ENCODE measurements at regions not wholly inside any gene's neighbourhood (a gene's known extent, or its start where the extent isn't known, plus 50 kb on each side); places are given as distances from the start of the nearest gene placed in this dataset.

DNA sequence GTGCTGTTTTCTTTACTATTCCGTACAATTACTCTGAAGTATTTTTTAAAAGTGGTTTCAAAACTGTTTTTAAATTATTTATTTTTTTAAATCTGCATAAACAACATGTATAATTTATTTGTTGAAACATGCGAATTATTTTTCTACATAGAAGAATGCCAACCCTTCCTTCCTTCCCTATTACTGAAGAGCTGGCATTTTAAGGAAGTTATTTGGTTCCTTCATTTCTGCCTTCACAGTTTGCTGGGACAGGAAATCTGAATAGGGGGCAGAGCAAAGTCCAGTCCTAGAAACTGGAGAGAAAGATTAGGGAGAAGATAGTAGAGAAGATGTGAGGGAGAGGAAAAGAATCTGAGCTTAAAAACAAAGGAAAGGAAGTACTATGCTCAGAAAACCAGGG, 146.7 kb upstream of the ACVR2A start:
- Histone ChIP-seq H3K36me3 (ENCODE audit: control insufficient read depth, insufficient read depth, low read length) (no peaks in the 10 kb centered on the region), H3K4me3 (ENCODE audit: low read length) (no peak overlapping the region), H3K9ac (ENCODE audit: low read length) (no peak overlapping the region), H3K4me1 (ENCODE audit: control insufficient read depth, insufficient read depth, low read length) (no peaks in the 10 kb centered on the region), H3K27me3 (ENCODE audit: control insufficient read depth, insufficient read depth, low read length) (no peaks in the 10 kb centered on the region), H3K27ac (ENCODE audit: low read depth, low read length) (no peak overlapping the region)

DNA sequence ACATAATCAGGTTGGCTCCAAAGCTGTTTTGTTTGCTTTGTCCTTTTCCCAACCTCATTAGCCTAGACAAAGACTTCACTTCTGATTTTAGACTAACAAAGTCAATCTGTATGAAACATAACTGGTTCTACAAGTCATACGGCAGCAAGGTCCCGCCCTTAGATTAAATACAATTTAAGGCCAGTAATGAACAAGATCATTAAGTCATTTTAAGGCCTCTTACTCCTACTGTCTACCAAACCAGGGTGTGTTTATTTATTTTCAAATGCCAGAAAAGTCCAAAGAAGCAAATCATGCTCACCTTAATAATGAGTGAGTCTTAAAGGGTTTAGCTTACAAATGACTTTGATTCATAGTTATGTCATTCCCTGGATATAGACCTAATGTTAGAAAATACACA, 148.4 kb upstream of the ACVR2A start:
- no peaks in the 10 kb centered on the region for H3K4me1 ChIP-seq (ENCODE audit: control insufficient read depth, insufficient read depth, low read length)
- H3K36me3 ChIP-seq (ENCODE audit: control insufficient read depth, insufficient read depth, low read length) = no peaks in the 10 kb centered on the region
- no peak overlapping the region for H3K27ac ChIP-seq (ENCODE audit: low read depth, low read length)
- H3K9ac ChIP-seq (ENCODE audit: low read length) = no peak overlapping the region
- no peaks in the 10 kb centered on the region for H3K27me3 ChIP-seq (ENCODE audit: control insufficient read depth, insufficient read depth, low read length)
- H3K4me3 ChIP-seq (ENCODE audit: low read length) = no peak overlapping the region

DNA sequence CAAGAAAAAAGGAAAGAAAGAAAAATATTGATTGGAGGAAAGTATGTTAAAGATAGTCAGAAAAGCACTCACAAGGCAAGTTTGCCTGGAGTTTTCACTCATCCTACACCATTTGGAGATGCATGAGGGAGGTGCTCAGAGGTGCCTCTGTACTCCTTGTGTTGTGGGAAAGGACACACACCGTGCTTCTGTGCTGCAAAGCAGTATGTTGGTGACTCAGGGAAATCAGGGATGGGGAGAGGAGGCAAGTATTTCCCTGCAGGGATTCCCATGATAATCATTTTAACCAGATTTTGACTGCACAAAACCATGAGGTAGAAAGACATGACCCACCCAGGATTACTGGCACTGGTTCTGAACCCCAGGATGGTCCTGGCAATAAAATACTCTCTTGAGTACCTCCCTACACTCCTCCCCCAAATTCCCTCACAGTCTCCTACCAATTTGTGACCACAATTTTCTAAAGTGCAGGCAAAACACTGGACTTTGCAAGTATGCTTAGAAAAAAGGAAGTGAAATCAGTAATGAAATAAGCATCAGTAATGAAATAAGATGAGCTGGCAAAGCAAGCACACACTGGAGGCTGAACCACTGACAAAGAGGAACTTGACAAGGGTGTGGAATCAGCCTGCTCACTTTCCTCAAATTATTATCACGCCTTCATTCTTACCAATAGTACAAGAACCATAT, 155.5 kb upstream of the ACVR2A start:
- H3K27me3 ChIP-seq (ENCODE audit: control insufficient read depth, insufficient read depth, low read length) = no peaks in the 10 kb centered on the region
- H3K4me1 ChIP-seq (ENCODE audit: control insufficient read depth, insufficient read depth, low read length) = no peaks in the 10 kb centered on the region
- no peak overlapping the region for H3K4me3 ChIP-seq (ENCODE audit: low read length)
- H3K36me3 ChIP-seq (ENCODE audit: control insufficient read depth, insufficient read depth, low read length) = no peaks in the 10 kb centered on the region
- H3K27ac ChIP-seq (ENCODE audit: low read depth, low read length) = no peak overlapping the region
- H3K9ac ChIP-seq (ENCODE audit: low read length) = no peak overlapping the region

DNA sequence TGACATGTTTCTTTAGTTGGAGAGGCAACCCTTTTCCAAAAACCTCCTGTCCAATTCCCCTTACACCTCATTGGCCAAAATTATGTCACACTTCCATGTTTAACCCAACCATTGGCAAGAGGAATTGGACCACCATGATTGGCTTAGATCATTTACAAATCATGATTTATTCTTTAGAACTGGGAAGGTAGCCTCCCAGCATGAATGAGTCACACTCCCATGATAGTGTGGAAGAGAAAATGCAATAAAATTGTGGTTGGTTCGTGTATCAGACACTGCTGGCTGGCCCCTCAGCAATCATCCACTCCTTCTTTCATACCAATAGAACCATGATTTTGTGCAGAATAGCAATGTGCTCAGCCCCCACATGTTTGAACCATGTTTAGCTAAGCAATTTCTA, 156.6 kb upstream of the ACVR2A start:
- no peaks in the 10 kb centered on the region for H3K36me3 ChIP-seq (ENCODE audit: control insufficient read depth, insufficient read depth, low read length)
- no peak overlapping the region for H3K9ac ChIP-seq (ENCODE audit: low read length)
- no peaks in the 10 kb centered on the region for H3K4me1 ChIP-seq (ENCODE audit: control insufficient read depth, insufficient read depth, low read length)
- H3K4me3 ChIP-seq (ENCODE audit: low read length) = no peak overlapping the region
- no peaks in the 10 kb centered on the region for H3K27me3 ChIP-seq (ENCODE audit: control insufficient read depth, insufficient read depth, low read length)
- H3K27ac ChIP-seq (ENCODE audit: low read depth, low read length) = no peak overlapping the region

DNA sequence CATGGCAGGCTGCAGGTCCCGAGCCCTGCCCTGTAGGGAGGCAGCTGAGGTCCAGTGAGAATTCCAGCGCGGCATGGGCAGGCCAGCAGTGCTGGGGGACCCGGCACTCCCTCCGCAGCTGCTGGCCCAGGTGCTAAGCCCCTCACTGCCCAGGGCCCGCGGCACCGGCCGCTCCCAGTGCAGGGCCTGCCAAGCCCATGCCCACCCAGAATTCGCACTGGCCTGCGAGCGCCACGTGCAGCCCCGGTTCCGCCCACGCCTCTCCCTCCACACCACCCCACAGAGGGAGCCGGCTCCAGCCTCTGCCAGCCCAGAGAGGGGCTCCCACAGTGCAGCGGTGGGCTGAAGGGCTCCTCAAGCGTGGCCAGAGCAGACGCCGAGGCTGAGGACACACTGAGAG, 158.5 kb upstream of the ACVR2A start:
- Histone ChIP-seq H3K4me1 (ENCODE audit: control insufficient read depth, insufficient read depth, low read length) (no peaks in the 10 kb centered on the region), H3K36me3 (ENCODE audit: control insufficient read depth, insufficient read depth, low read length) (no peaks in the 10 kb centered on the region), H3K27ac (ENCODE audit: low read depth, low read length) (no peak overlapping the region), H3K27me3 (ENCODE audit: control insufficient read depth, insufficient read depth, low read length) (no peaks in the 10 kb centered on the region), H3K4me3 (ENCODE audit: low read length) (no peak overlapping the region), H3K9ac (ENCODE audit: low read length) (no peak overlapping the region)

DNA sequence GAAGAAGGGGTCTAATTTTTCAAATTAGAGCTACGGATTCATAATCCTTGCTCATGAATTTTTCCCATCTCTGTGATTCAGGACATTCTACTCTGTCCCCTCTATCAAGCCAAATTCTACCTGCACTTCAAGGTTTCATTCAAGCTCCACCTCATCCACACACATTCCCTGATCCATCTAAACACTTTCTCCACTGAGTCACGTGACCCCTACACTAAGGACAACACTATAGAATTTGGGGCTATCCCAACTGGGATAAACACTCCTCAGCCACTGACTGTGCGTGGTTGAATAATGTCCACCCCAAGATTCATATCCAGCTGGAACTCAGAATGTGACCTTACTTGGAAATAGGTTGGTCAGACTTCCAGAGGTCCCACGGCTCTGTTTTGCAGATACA, 159.9 kb upstream of the ACVR2A start:
- no peak overlapping the region for H3K9ac ChIP-seq (ENCODE audit: low read length)
- H3K4me1 ChIP-seq (ENCODE audit: control insufficient read depth, insufficient read depth, low read length) = no peaks in the 10 kb centered on the region
- no peak overlapping the region for H3K4me3 ChIP-seq (ENCODE audit: low read length)
- H3K36me3 ChIP-seq (ENCODE audit: control insufficient read depth, insufficient read depth, low read length) = no peaks in the 10 kb centered on the region
- no peak overlapping the region for H3K27ac ChIP-seq (ENCODE audit: low read depth, low read length)
- H3K27me3 ChIP-seq (ENCODE audit: control insufficient read depth, insufficient read depth, low read length) = no peaks in the 10 kb centered on the region

DNA sequence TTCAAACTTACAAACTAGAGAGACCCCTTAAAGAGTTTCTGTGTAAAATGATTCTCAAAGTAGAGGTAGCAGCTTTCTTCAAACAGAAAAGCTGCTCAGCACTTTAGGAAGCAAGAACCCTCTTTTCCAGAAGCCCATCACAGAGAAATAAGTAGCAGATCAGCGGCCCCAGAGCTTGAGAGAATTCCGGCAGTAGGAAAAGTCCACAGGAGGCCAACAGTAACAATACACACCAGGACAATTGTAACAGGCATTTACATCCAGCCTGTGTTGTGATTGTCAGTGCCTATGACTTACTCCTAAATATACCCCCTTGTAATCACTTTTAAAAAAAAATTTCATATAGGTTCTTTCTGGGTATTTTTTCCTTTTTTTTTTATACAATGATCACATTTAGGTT, 161.4 kb upstream of the ACVR2A start:
- H3K36me3 ChIP-seq (ENCODE audit: control insufficient read depth, insufficient read depth, low read length) = no peaks in the 10 kb centered on the region
- no peak overlapping the region for H3K9ac ChIP-seq (ENCODE audit: low read length)
- no peak overlapping the region for H3K27ac ChIP-seq (ENCODE audit: low read depth, low read length)
- H3K4me1 ChIP-seq (ENCODE audit: control insufficient read depth, insufficient read depth, low read length) = no peaks in the 10 kb centered on the region
- no peak overlapping the region for H3K4me3 ChIP-seq (ENCODE audit: low read length)
- no peaks in the 10 kb centered on the region for H3K27me3 ChIP-seq (ENCODE audit: control insufficient read depth, insufficient read depth, low read length)

DNA sequence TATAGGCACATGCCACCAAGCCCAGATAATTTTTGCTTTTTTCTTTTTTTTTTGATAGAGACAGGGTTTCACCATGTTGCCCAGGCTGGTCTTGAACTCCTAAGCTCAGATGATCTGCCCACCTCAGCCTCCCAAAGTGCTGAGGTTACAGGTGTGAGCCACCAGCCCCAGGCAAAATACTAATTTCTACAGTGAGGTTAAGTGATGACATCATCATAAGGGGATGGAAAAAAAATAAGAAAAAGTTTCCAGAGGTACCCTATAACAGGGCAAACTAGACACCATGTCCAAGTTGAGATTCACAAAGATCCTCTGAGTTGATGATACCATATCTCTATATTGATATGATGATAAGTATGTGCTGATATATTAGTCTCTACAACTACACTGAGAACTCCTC, 163.7 kb upstream of the ACVR2A start:
- Histone ChIP-seq H3K27ac (ENCODE audit: low read depth, low read length) (no peak overlapping the region), H3K36me3 (ENCODE audit: control insufficient read depth, insufficient read depth, low read length) (no peaks in the 10 kb centered on the region), H3K27me3 (ENCODE audit: control insufficient read depth, insufficient read depth, low read length) (no peaks in the 10 kb centered on the region), H3K9ac (ENCODE audit: low read length) (no peak overlapping the region), H3K4me1 (ENCODE audit: control insufficient read depth, insufficient read depth, low read length) (no peaks in the 10 kb centered on the region), H3K4me3 (ENCODE audit: low read length) (no peak overlapping the region)

DNA sequence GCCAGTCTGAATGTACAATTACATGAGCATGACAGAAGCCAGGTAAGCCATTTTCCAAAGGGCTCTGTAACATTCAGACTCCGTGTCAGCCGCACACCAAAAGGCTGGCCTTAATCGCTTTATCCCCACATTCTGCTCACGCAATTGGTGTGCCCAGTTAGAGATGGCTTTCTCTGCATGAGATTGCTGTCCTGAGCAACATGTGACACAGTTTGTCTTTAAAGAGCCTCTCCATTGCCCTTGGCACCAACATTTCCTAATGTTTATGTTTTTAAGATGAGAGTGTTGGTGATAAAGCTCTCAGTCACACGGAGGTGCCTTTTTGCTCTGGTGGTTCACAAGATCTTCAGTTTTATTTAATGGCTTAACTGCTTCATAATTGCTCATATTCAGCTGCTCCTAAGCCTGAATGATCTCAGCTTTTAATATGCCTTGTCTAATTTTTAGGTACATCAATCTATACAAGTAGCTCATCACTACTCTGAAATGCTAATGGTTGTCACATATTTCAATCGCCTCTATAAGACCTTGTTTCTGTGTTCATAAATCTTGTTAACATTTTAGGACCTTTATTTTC, 164.8 kb upstream of the ACVR2A start:
- Histone ChIP-seq H3K36me3 (ENCODE audit: control insufficient read depth, insufficient read depth, low read length) (no peaks in the 10 kb centered on the region), H3K4me3 (ENCODE audit: low read length) (no peak overlapping the region), H3K4me1 (ENCODE audit: control insufficient read depth, insufficient read depth, low read length) (no peaks in the 10 kb centered on the region), H3K27ac (ENCODE audit: low read depth, low read length) (no peak overlapping the region), H3K27me3 (ENCODE audit: control insufficient read depth, insufficient read depth, low read length) (no peaks in the 10 kb centered on the region), H3K9ac (ENCODE audit: low read length) (no peak overlapping the region)

DNA sequence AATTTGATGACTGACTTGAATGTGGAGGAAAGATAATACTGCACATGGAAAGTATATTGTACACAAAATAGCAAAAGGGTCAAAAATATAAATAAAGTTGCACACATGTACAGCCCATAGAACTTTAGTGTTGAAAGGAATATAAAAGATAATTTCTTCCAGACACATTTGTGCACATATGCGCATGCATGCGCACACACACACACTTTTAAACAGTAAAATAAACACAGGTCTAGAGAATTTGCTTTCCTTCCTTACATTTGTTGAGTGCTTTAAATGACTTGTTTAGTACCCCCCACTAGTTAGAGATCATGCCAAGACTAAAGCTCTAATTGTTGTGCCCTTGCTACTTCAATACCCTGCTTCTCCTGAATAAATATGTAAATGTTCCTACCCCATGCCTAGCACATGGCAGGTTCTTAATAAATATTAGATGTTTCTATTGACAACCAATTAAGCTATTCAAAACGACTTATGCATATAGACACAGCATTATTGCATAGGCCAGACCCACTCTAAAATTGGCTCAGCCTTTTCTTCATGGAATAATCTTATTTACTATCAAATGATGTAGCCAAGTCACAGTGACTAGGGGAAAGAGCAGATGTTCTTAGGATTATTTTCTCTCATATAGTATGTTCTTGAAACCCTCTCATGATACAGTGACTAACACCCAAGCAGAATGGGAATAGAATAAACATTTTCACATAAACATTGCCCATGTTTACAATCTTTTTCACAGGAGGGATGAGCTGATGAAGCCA, 165.5 kb upstream of the ACVR2A start:
- Histone ChIP-seq H3K27me3 (ENCODE audit: control insufficient read depth, insufficient read depth, low read length) (no peaks in the 10 kb centered on the region), H3K4me1 (ENCODE audit: control insufficient read depth, insufficient read depth, low read length) (no peaks in the 10 kb centered on the region), H3K4me3 (ENCODE audit: low read length) (no peak overlapping the region), H3K9ac (ENCODE audit: low read length) (no peak overlapping the region), H3K36me3 (ENCODE audit: control insufficient read depth, insufficient read depth, low read length) (no peaks in the 10 kb centered on the region), H3K27ac (ENCODE audit: low read depth, low read length) (no peak overlapping the region)

DNA sequence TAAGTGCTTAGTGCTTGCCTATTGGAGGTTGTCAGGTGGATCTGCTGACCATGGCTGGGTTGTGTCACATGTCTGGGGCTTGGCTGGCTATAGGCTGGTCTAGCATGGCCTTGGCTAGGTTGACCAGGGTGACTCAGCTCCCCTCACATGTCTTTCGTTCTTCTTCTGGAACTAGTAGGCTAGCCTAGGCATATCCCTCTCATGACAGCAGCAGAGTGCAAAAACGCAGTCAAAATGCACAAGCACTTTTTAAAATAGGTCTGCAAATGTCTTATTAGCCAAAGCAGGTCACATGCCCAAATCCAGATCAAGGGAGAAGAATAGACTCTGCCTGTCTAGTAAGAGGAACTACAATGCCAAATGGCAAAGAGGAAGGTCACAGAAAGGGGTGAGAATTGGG, 179.7 kb upstream of the ACVR2A start:
- Histone ChIP-seq H3K4me3 (ENCODE audit: low read length) (no peak overlapping the region), H3K27me3 (ENCODE audit: control insufficient read depth, insufficient read depth, low read length) (no peaks in the 10 kb centered on the region), H3K36me3 (ENCODE audit: control insufficient read depth, insufficient read depth, low read length) (no peaks in the 10 kb centered on the region), H3K9ac (ENCODE audit: low read length) (no peak overlapping the region), H3K4me1 (ENCODE audit: control insufficient read depth, insufficient read depth, low read length) (no peaks in the 10 kb centered on the region), H3K27ac (ENCODE audit: low read depth, low read length) (no peak overlapping the region)

DNA sequence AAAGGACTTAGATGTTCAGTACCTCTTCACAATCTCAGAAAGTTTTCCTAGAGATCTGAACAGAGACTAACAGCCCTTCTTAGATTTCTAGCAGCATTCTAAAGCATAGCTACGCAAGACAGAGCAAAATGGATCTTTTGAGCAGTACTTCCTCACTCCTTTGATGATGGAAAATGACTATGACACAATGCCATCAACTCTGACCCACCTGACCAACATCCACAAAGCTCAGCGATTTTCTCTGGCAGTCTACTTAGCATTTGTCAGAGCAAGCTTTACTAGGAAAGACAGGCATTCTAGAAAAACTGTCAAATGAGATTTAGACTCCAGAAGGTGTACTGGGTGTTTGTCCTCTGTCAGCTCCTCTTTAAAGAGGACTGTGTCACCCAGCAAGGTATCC, 180.9 kb upstream of the ACVR2A start:
- Histone ChIP-seq H3K36me3 (ENCODE audit: control insufficient read depth, insufficient read depth, low read length) (no peaks in the 10 kb centered on the region), H3K27ac (ENCODE audit: low read depth, low read length) (no peak overlapping the region)

More for the DNA sequence above, 180.9 kb upstream of the ACVR2A start:
- H3K27me3 ChIP-seq (ENCODE audit: control insufficient read depth, insufficient read depth, low read length) = no peaks in the 10 kb centered on the region
- no peak overlapping the region for H3K9ac ChIP-seq (ENCODE audit: low read length)
- H3K4me3 ChIP-seq (ENCODE audit: low read length) = no peak overlapping the region
- no peaks in the 10 kb centered on the region for H3K4me1 ChIP-seq (ENCODE audit: control insufficient read depth, insufficient read depth, low read length)

Measured in rectal smooth muscle tissue (tissue), 1 donor.